OCI-LY3 (cell line): ENCODE measurements at regions not wholly inside any gene's neighbourhood (a gene's known extent, or its start where the extent isn't known, plus 50 kb on each side); places are given as distances from the start of the nearest gene placed in this dataset.

Experiments used
- EZH2phosphoT487 ChIP-seq: fragments of 200-600 bp; shearing (Covaris generic); IDR thresholded peaks from 2 replicates; pipeline ENCODE4 v1.6.1; 2018; ENCODE audit warnings: antibody characterized with exemption, mixed run types, low read depth
- TF ChIP-seq, protein P1 (sequence below): fragments of 200-600, 300-600 bp; sonication (generic); IDR thresholded peaks from 2 replicates; pipeline ENCODE4 v1.5.1; 2014; ENCODE audit warnings: antibody characterized with exemption, low read length, low read depth

DNA sequence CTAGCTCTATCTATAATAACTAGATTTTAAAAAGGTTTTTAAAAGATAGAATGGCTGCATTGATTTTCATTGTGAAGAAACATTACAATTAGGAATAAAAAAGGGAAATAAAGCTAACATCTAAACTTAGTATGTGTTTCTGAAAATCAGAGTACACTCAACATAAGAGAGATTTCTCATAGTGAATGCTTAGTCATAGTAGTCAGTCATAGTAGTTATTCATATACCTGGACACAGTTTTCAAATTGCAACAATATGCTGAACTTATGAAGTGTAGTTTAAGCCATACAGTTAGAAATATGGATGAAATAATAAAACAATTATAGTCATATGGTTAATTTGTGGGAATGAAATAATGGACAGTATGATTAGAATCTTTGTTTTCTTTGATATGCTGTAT lies 273.0 kb upstream of the CTNND2 start:
- TF ChIP-seq, protein P1, sequence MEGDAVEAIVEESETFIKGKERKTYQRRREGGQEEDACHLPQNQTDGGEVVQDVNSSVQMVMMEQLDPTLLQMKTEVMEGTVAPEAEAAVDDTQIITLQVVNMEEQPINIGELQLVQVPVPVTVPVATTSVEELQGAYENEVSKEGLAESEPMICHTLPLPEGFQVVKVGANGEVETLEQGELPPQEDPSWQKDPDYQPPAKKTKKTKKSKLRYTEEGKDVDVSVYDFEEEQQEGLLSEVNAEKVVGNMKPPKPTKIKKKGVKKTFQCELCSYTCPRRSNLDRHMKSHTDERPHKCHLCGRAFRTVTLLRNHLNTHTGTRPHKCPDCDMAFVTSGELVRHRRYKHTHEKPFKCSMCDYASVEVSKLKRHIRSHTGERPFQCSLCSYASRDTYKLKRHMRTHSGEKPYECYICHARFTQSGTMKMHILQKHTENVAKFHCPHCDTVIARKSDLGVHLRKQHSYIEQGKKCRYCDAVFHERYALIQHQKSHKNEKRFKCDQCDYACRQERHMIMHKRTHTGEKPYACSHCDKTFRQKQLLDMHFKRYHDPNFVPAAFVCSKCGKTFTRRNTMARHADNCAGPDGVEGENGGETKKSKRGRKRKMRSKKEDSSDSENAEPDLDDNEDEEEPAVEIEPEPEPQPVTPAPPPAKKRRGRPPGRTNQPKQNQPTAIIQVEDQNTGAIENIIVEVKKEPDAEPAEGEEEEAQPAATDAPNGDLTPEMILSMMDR, result no peak
- TF ChIP-seq EZH2phosphoT487, result no peak
